DND-41 (cell line): ENCODE measurements at regions not wholly inside any gene's neighbourhood (a gene's known extent, or its start where the extent isn't known, plus 50 kb on each side); places are given as distances from the start of the nearest gene placed in this dataset.

ENCODE experiments used
- ATAC-seq: fragments of 200-7000 bp; cut with Tn5 transposase; 3 replicates; pipeline ENCODE4 v1.9.1; 2021; ENCODE audit warnings: low read depth; ENCODE audit not compliant: insufficient read depth
- DNase-seq: peaks from one replicate; pipeline ENCODE4 v3.0.0-alpha.2; 2020
- H2AFZ ChIP-seq: 2 replicates; pipeline ENCODE4 v1.6.0; 2012; ENCODE audit warnings: low read depth, low read length
- H3K27ac ChIP-seq: 2 replicates; pipeline ENCODE4 v1.5.1; 2012; ENCODE audit warnings: low read length, inconsistent platforms
- H3K27me3 ChIP-seq: fragments of 200-600 bp; sonication (generic); 2 replicates; pipeline ENCODE4 v1.6.0; 2012; ENCODE audit warnings: low read length, mild to moderate bottlenecking, inconsistent platforms; ENCODE audit not compliant: insufficient read depth, poor library complexity
- H3K36me3 ChIP-seq: 2 replicates; pipeline ENCODE4 v1.5.1; 2012; ENCODE audit warnings: low read length, inconsistent platforms; ENCODE audit not compliant: insufficient read depth
- H3K4me1 ChIP-seq: 2 replicates; pipeline ENCODE4 v1.5.1; 2012; ENCODE audit warnings: mild to moderate bottlenecking, low read length; ENCODE audit not compliant: insufficient read depth
- H3K4me2 ChIP-seq: 2 replicates; pipeline ENCODE4 v1.6.0; 2012; ENCODE audit warnings: mild to moderate bottlenecking, moderate library complexity, low read length, inconsistent platforms; ENCODE audit not compliant: insufficient read depth
- H3K4me3 ChIP-seq, 2 experiments: fragments of 200-600 bp in 1 of 2; shearing (Covaris generic) in 1 of 2; 2 replicates each; pipeline ENCODE4 v1.5.1; 2012 to 2016; ENCODE audit warnings: inconsistent platforms in 2 of 2, low read length in 2 of 2, mild to moderate bottlenecking in 2 of 2, low read depth in 1 of 2, moderate library complexity in 1 of 2
- H3K79me2 ChIP-seq: 2 replicates; pipeline ENCODE4 v1.6.0; 2012; ENCODE audit warnings: low read length, inconsistent platforms; ENCODE audit not compliant: insufficient read depth
- H3K9ac ChIP-seq: 2 replicates; pipeline ENCODE4 v1.6.0; 2012; ENCODE audit warnings: low read depth, mild to moderate bottlenecking, inconsistent platforms, low read length, moderate library complexity
- H3K9me3 ChIP-seq: 2 replicates; pipeline ENCODE4 v1.5.1; 2012; ENCODE audit warnings: low read length, moderate library complexity, mild to moderate bottlenecking, inconsistent platforms; ENCODE audit not compliant: insufficient read depth, severe bottlenecking
- H4K20me1 ChIP-seq: 2 replicates; pipeline ENCODE4 v1.6.0; 2012; ENCODE audit warnings: low read length; ENCODE audit not compliant: insufficient read depth
- CTCF ChIP-seq: IDR thresholded peaks from 2 replicates; pipeline ENCODE4 v1.5.1; 2012; ENCODE audit warnings: borderline replicate concordance, low read length, moderate library complexity, mild to moderate bottlenecking; ENCODE audit not compliant: poor library complexity, severe bottlenecking; ENCODE audit errors: extremely low read depth
- EZH2 ChIP-seq: IDR thresholded peaks from 3 replicates; pipeline ENCODE4 v1.6.1; 2012; ENCODE audit warnings: borderline replicate concordance, low read depth, mild to moderate bottlenecking, moderate library complexity, low read length, inconsistent platforms; ENCODE audit not compliant: severe bottlenecking

DNA sequence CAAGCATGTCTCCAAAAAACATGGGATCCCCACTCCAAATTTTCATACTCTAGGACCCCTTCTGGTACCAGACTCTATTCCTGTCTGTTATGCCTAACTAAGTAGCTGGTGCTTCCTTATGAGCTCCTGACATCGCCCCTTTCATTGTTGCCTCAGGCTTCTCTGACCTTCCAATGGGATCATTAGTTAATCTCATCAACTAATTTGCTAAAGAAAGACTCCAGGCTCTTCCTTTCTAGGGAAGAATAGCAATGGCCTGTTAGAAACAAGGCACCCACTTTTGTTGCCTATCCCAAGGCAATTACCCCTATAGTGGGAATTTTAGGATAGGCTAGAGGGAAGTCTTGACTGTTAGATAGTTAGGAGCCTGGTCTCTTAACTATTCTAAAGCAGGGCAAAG is 369.5 kb downstream of the MLLT3 start:
- Histone ChIP-seq H3K4me3 (no peak overlapping the region), H2AFZ (no peak overlapping the region), H4K20me1 (no peaks in the 10 kb centered on the region), H3K79me2 (no peaks in the 10 kb centered on the region), H3K4me2 (no peak overlapping the region), H3K9me3 (no peaks in the 10 kb centered on the region), H3K9ac (no peak overlapping the region), H3K27me3 (no peaks in the 10 kb centered on the region), H3K36me3 (no peaks in the 10 kb centered on the region), H3K4me1 (peaks cover 10% of the 10 kb centered on the region), H3K27ac (no peak overlapping the region)
- DNase-seq = no peak
- no peak for ATAC-seq
- TF ChIP-seq CTCF = no peak
- TF ChIP-seq EZH2 = no peak

GRCh38 chr9:20250791-20251190 is 371.5 kb downstream of the MLLT3 start:
- no peak overlapping the region for H3K9ac ChIP-seq
- H2AFZ ChIP-seq = no peak overlapping the region
- H4K20me1 ChIP-seq = no peaks in the 10 kb centered on the region
- no peaks in the 10 kb centered on the region for H3K36me3 ChIP-seq
- no peaks in the 10 kb centered on the region for H3K79me2 ChIP-seq
- H3K4me2 ChIP-seq = no peak overlapping the region
- H3K27ac ChIP-seq = no peak overlapping the region
- H3K4me3 ChIP-seq = no peak overlapping the region
- TF ChIP-seq CTCF (no peak), EZH2 (no peak)
- H3K9me3 ChIP-seq = no peaks in the 10 kb centered on the region
- no peak for DNase-seq
- no peaks in the 10 kb centered on the region for H3K27me3 ChIP-seq
- H3K4me1 ChIP-seq = peaks cover 10% of the 10 kb centered on the region
- no peak for ATAC-seq

GRCh38 chr9:20244271-20244670 is 378.0 kb downstream of the MLLT3 start:
- Histone ChIP-seq H4K20me1 (no peaks in the 10 kb centered on the region), H3K4me1 (peaks cover 52% of the 10 kb centered on the region), H3K79me2 (no peaks in the 10 kb centered on the region), H2AFZ (0 out of 2 replicates have a peak overlapping the region, but pooled peaks have one; percentile 4), H3K4me3 (no peak overlapping the region), H3K36me3 (no peaks in the 10 kb centered on the region), H3K9me3 (no peaks in the 10 kb centered on the region), H3K27me3 (no peaks in the 10 kb centered on the region), H3K4me2 (no peak overlapping the region), H3K9ac (no peak overlapping the region), H3K27ac (peak overlapping the region; percentile 68; the same call in 1 of the 2 replicates)
- no peak for TF ChIP-seq CTCF
- ATAC-seq = no peak
- DNase-seq = no peak

DNA sequence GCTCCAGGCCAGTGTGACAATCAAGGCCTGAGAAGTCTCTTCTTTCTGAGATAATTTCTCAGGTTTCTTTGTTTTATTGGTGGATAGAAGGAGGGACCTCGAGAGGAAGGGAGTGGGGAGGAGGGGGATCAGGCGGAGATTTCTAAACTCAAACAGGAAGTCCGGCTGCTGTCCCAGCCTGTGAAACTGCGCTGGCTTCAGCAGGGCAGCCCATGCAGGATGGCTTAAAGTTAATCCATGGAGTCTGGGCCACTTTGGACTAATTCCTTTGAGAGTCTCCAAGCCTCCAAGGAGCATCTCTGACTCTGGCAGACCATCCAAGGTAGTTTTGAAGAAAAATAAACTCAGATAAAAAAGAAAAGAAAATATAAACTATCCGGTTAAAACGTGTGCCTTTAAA is 378.5 kb downstream of the MLLT3 start:
- Histone ChIP-seq H3K9ac (peak overlapping the region; percentile 41), H2AFZ (0 out of 2 replicates have a peak overlapping the region, but pooled peaks have one; percentile 27), H3K27me3 (no peaks in the 10 kb centered on the region), H4K20me1 (no peaks in the 10 kb centered on the region), H3K27ac (peak overlapping the region; percentile 68), H3K9me3 (no peaks in the 10 kb centered on the region), H3K36me3 (no peaks in the 10 kb centered on the region), H3K79me2 (no peaks in the 10 kb centered on the region), H3K4me1 (peaks cover 52% of the 10 kb centered on the region), H3K4me3 (no peak overlapping the region; a peak in 1 of 4 replicates), H3K4me2 (peak overlapping the region; percentile 72)
- DNase-seq = peak; percentile 21
- TF ChIP-seq CTCF = no peak
- no peak for TF ChIP-seq EZH2
- ATAC-seq = no peak
